D721Med (cell line): ENCODE measurements at regions not wholly inside any gene's neighbourhood (a gene's known extent, or its start where the extent isn't known, plus 50 kb on each side); places are given as distances from the start of the nearest gene placed in this dataset.

ENCODE experiments used
- DNase-seq: peaks from one replicate; pipeline ENCODE4 v3.0.0; 2011; ENCODE audit warnings: low spot score; ENCODE audit not compliant: insufficient read length
- FAIRE-seq: peaks from 2 replicates; lab custom pipeline; 2011; peaks lifted over from hg19 to GRCh38; lab: Jason Lieb, UNC
- TF ChIP-seq, protein P1 (sequence below): IDR thresholded peaks from 2 replicates; pipeline ENCODE4 v1.5.1; 2012; ENCODE audit warnings: mild to moderate bottlenecking, control low read depth; ENCODE audit not compliant: insufficient read depth; ENCODE audit errors: missing control alignments

DNA sequence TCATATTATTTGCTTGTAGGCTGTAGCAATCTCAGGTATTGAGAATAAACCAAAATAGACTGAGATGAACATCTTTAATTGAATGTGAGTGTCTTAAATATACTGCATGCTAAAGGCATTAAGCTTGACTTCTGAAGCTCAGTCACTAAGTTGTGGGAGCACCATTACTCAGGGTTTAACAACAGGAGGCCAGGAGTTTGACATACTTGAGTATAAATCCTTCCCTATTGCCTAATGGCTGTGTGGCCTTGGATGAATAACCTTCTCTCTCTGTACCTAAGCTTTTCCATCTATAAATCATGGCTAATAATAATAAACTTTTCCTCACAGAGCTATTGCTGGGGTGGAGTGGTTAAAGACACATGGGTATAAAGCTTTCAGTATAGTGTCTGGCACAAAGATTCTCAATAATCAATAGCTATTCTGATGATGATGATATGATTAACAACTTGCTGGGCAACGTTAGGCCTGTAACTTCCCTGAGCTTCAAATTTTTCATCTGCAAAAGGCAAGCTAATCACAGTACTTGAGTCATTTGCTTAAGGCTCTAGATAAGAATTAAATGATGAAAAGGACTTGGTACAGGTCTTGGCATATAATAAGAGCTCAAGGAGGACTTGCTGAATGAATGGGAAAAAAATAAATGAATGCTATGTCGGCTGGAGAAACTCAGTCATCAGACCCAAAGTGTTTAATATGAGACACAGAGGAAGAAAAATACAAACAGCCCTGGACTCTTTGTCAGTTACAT is 174.0 kb upstream of the IL12B start:
- TF ChIP-seq, protein P1, sequence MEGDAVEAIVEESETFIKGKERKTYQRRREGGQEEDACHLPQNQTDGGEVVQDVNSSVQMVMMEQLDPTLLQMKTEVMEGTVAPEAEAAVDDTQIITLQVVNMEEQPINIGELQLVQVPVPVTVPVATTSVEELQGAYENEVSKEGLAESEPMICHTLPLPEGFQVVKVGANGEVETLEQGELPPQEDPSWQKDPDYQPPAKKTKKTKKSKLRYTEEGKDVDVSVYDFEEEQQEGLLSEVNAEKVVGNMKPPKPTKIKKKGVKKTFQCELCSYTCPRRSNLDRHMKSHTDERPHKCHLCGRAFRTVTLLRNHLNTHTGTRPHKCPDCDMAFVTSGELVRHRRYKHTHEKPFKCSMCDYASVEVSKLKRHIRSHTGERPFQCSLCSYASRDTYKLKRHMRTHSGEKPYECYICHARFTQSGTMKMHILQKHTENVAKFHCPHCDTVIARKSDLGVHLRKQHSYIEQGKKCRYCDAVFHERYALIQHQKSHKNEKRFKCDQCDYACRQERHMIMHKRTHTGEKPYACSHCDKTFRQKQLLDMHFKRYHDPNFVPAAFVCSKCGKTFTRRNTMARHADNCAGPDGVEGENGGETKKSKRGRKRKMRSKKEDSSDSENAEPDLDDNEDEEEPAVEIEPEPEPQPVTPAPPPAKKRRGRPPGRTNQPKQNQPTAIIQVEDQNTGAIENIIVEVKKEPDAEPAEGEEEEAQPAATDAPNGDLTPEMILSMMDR = no peak
- DNase-seq (no peak), FAIRE-seq (no peak)

DNA sequence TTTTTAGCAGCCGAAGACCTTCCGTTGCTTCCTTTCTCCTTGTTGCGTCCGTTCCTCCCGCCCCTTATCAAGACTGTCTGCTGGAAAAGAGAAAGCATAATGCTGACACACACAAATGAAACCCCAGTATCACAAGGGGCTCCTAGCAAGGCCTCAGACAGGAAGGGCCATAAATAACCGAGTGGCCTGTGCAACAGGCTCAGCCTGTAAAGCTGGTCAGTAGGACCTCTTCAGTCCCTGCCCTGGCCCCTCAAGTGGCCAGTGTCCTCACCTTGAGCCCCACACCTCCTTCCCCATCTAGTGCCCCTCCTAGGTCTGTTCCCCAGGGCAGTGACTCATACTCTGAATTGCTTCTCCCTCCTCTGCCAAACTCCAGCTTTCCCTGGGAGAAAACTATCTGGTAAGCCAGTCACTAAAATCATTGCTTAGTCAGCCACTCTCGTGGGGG is 174.6 kb upstream of the IL12B start:
- FAIRE-seq (no peak), DNase-seq (no peak)
- TF ChIP-seq, protein P1 = no peak

DNA sequence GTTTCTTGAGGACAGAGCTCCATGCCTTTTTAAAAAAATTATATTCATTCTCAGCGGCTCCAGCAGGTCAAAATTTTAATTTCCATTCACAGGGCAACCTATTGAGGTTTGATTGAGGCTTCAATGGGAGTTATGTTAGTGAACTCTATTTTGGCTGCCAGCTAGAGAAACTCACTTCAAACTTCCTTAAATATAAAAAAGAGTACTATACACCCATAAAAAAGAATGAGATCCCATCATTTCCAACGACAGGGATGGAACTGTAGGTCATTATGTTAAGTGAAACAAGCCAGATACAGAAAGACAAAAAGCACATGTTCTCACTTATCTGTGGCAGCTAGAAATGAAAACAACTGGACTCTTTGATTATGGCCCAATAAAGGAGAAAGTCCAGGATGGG is 176.8 kb upstream of the IL12B start:
- TF ChIP-seq, protein P1 = no peak

DNA sequence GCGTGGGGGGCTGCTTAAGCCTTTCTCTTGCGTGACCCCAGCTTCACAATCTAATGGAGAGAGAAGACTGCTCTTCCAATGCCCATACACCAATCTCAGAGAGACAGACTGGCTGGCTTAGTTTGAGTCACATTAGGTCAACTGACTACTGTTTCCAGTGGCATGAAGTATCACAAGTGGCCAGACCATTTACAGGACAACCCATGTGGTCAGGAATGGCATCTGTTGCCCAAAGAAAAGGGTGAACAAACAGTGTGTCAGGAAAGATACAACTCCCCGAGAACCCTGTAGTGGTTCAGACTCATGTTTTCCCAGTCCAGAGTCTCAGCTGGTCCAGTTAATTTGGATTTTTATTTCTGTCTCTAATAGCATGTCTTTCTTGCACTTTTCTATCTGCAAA is 177.4 kb upstream of the IL12B start:
- DNase-seq (no peak), FAIRE-seq (no peak)
- TF ChIP-seq, protein P1 = no peak

More for the DNA sequence above, 176.8 kb upstream of the IL12B start:
- no peak for FAIRE-seq
- DNase-seq = no peak

DNA sequence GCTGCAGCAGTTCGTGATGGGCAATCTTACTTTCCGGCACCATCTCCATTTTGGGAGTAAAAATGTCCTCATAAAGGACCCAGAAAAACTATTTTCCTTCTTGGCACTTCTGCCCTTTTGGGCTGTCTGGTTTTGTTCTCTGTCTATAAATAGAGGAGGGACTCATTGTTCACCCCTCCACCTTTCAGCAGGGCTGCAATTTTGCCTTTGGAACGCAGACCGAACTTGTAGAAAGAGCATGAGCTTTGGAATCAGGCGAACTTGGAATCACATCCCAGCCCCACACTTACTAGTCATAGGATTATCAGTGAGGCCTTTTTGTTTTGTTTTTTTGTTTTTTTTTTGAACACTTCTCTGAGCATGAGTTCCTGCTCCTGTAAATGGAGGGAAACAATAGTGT is 178.1 kb upstream of the IL12B start:
- TF ChIP-seq, protein P1 = no peak
- FAIRE-seq = no peak
- DNase-seq = no peak

DNA sequence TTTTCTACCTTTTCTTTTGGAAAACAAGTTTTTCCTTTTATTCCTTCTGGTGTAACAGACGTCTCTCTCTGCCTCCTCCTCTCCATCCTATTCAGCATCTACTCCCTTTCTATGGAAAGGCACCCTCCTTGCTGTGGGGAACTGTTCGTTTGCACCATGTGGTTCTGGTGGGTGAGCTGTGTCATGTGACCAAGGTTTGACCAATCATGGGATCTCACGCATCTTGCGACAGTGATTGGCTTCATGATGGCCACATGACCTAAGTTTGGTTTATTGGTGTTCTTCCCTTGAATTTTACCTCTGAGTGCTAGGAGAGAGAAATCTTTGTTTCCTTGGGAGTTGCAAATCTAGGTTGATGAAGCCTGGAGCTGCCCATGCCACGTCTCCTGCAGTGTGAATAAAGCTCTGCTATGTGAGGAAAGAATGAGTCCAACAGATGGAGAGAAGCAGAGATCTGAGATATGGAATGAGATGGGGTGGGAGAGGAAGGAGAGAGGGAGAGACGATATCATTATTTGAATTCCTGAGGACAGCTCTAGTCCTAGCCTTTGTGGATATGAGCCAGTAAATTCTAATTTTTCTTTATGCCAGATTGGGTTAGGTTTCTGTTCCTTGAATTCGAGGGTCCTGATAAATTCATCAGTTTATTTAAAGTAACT is 178.8 kb upstream of the IL12B start:
- TF ChIP-seq, protein P1 = no peak
- no peak for DNase-seq
- no peak for FAIRE-seq

DNA sequence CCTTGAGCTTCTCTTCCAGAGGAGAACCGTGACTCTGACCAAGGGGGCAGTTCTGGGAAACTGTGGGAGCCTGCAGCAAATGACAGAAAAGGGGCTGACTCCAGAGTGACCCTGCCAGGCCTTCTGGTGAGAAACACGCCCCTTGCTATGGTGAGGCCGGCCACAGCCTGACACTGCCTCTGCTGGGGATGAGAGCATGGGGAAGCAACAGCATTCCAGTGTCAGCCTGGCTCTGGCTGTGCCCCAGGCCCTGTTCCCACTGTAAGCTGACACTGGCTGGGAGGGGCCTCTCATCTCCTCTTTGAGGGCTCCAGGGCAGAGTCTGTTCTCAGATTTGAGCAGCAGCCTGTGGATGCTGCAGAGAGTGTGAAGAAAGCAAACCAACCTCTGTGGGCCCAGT is 180.0 kb upstream of the IL12B start:
- TF ChIP-seq, protein P1 = no peak
- no peak for FAIRE-seq

More for the DNA sequence above, 180.0 kb upstream of the IL12B start:
- DNase-seq = no peak
